ENCODE measurements at regions not wholly inside any gene's neighbourhood (a gene's known extent, or its start where the extent isn't known, plus 50 kb on each side); places are given as distances from the start of the nearest gene placed in this dataset.

- DNase-seq (ENCODE audit: low read depth, low spot score) = no peak
- Histone ChIP-seq H3K27me3 (ENCODE audit: insufficient read depth, insufficient read length) (no peaks in the 10 kb centered on the region), H3K9me3 (ENCODE audit: insufficient read depth, low read length) (no peaks in the 10 kb centered on the region), H3K4me3 (ENCODE audit: insufficient read length, low read depth) (no peak overlapping the region), H3K36me3 (ENCODE audit: insufficient read depth, insufficient read length, low read length) (no peaks in the 10 kb centered on the region), H3K9ac (ENCODE audit: insufficient read length, low read depth) (no peak overlapping the region), H3K4me1 (ENCODE audit: insufficient read depth, insufficient read length) (peaks cover 6% of the 10 kb centered on the region)
- TF ChIP-seq ZNF274 (IDR thresholded peaks at IDR 0.05; ENCODE audit: low read depth, low read length) (no peak), YY1 (IDR thresholded peaks at IDR 0.05; ENCODE audit: insufficient read depth, insufficient read length) (no peak), SUZ12 (IDR thresholded peaks at IDR 0.05; ENCODE audit: extremely low read depth, insufficient read depth, insufficient read length) (no peak)
These were observed 388.0 kb downstream of the PLPP3 start for GRCh38 chr1:56191369-56191768.

DNA sequence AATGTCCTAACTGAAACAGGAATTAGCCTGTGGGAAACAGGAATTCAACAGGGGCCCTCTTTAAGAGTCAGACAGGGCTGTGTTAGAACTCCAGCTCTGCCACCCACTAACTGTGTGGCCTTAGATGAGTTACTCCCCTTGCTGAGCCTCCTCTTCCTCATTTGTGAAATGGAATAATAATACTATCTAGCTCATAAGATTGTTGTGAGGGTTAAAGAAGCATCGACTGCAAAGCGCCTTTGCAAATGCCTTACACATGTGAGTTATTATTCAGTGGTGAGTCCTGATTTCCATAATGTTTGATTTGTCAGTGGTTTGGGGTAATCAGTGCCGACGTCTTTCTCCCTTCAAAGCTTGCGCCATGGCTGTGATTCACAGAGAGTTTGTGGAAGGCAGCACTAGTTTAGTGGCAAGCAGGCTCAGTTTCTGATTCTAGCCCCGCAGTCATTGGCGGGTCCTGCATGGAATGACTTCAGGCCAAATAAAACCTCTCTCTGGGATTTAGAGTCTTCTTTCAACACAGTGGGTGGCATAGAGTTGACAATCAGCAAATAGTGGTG, 388.5 kb downstream of the PLPP3 start:
- no peak for DNase-seq (ENCODE audit: low read depth, low spot score)
- TF ChIP-seq YY1 (IDR thresholded peaks at IDR 0.05; ENCODE audit: insufficient read depth, insufficient read length) (no peak), SUZ12 (IDR thresholded peaks at IDR 0.05; ENCODE audit: extremely low read depth, insufficient read depth, insufficient read length) (no peak), ZNF274 (IDR thresholded peaks at IDR 0.05; ENCODE audit: low read depth, low read length) (no peak)

DNA sequence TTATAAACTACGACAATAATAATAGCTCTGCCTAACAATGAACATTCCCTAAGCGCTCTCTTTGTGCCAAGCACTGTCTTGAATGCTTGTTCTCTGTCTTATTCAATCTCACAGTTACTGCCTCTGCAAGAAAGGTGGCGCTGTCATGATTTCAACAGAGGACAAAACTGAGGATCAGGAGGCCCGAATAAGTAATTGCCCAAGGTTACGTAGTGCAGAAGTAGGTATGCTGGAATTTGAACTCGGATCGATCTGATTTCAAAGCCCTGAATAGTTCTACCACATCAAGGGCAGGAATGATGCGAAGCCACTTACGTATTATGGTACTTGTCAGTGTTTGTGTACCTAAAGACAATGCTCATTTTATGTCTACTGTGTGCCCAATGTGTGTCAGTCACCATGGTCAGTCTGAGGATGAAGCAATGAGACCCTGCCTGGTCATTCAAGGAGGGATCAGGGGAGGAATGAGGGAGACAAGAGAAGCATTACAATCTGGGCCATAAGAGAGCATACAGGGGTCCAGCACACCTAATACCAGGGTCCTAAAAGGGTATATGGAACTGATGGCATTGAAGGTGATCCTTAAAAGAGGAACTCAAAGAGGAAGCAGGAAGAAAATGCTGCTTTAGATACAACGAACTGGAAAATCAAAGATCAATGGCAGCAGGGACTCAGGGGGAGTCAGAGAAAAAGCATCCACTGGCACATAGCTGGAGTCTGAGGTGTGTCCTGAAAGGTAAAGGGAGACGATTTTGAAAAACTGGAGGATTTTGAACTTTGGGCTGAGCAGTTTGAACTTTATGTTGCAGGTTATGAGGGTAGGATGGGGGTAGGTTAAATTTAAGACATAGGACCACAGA, 389.2 kb downstream of the PLPP3 start:
- no peak for DNase-seq (ENCODE audit: low read depth, low spot score)
- no peak overlapping the region for H3K4me3 ChIP-seq (ENCODE audit: insufficient read length, low read depth)
- no peaks in the 10 kb centered on the region for H3K27me3 ChIP-seq (ENCODE audit: insufficient read depth, insufficient read length)
- TF ChIP-seq YY1 (IDR thresholded peaks at IDR 0.05; ENCODE audit: insufficient read depth, insufficient read length) (no peak), SUZ12 (IDR thresholded peaks at IDR 0.05; ENCODE audit: extremely low read depth, insufficient read depth, insufficient read length) (no peak), ZNF274 (IDR thresholded peaks at IDR 0.05; ENCODE audit: low read depth, low read length) (no peak)
- peaks cover 6% of the 10 kb centered on the region for H3K4me1 ChIP-seq (ENCODE audit: insufficient read depth, insufficient read length)
- no peaks in the 10 kb centered on the region for H3K9me3 ChIP-seq (ENCODE audit: insufficient read depth, low read length)
- no peaks in the 10 kb centered on the region for H3K36me3 ChIP-seq (ENCODE audit: insufficient read depth, insufficient read length, low read length)
- H3K9ac ChIP-seq (ENCODE audit: insufficient read length, low read depth) = no peak overlapping the region

More for the DNA sequence above, 388.5 kb downstream of the PLPP3 start:
- H3K36me3 ChIP-seq (ENCODE audit: insufficient read depth, insufficient read length, low read length) = no peaks in the 10 kb centered on the region
- H3K4me3 ChIP-seq (ENCODE audit: insufficient read length, low read depth) = no peak overlapping the region
- peaks cover 6% of the 10 kb centered on the region for H3K4me1 ChIP-seq (ENCODE audit: insufficient read depth, insufficient read length)
- no peak overlapping the region for H3K9ac ChIP-seq (ENCODE audit: insufficient read length, low read depth)
- no peaks in the 10 kb centered on the region for H3K9me3 ChIP-seq (ENCODE audit: insufficient read depth, low read length)
- no peaks in the 10 kb centered on the region for H3K27me3 ChIP-seq (ENCODE audit: insufficient read depth, insufficient read length)

DNA sequence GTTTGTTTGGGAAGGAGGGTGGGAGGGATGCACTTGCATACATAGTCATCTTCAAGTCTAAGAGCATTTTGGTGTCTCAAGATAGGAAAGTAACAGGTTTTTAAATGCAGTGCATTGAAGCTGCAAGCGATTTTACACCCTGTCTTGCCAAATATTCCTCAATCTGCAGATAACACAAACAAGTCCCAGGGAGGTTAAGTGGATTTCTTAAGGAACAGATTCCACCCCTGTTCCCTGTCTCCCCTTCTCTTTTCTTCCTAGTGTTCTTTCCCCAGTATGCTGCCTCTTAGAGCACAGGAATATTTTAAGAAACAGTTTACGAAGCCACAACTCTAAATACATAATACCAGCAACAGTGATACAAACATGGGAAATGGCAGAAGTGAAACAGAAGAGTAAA, 389.9 kb downstream of the PLPP3 start:
- Histone ChIP-seq H3K27me3 (ENCODE audit: insufficient read depth, insufficient read length) (no peaks in the 10 kb centered on the region), H3K9ac (ENCODE audit: insufficient read length, low read depth) (no peak overlapping the region), H3K9me3 (ENCODE audit: insufficient read depth, low read length) (no peaks in the 10 kb centered on the region), H3K4me1 (ENCODE audit: insufficient read depth, insufficient read length) (peaks cover 6% of the 10 kb centered on the region), H3K36me3 (ENCODE audit: insufficient read depth, insufficient read length, low read length) (no peaks in the 10 kb centered on the region), H3K4me3 (ENCODE audit: insufficient read length, low read depth) (no peak overlapping the region)
- DNase-seq (ENCODE audit: low read depth, low spot score) = no peak
- TF ChIP-seq YY1 (IDR thresholded peaks at IDR 0.05; ENCODE audit: insufficient read depth, insufficient read length) = no peak
- no peak for TF ChIP-seq ZNF274 (IDR thresholded peaks at IDR 0.05; ENCODE audit: low read depth, low read length)
- TF ChIP-seq SUZ12 (IDR thresholded peaks at IDR 0.05; ENCODE audit: extremely low read depth, insufficient read depth, insufficient read length) = no peak

DNA sequence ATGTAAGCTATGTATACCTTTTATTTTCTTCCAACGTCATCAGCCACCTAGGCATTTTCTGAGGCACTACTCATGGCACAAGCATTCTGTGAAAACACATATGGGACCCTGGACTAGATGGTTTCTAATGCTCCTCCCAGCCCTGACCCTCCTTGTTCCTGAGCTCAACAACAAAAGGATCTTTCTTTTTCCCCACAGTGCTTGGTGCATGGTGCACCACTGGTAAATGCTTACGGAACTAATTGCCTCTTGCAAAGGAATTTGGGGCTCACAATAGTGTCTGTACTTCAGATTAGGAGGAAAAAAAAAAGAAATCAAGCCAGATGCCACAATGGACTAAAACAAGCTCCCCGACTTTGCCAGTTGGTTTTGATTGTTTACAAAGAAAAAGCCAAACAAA, 390.5 kb downstream of the PLPP3 start:
- Histone ChIP-seq H3K27me3 (ENCODE audit: insufficient read depth, insufficient read length) (no peaks in the 10 kb centered on the region), H3K9ac (ENCODE audit: insufficient read length, low read depth) (no peak overlapping the region), H3K36me3 (ENCODE audit: insufficient read depth, insufficient read length, low read length) (no peaks in the 10 kb centered on the region), H3K4me1 (ENCODE audit: insufficient read depth, insufficient read length) (peaks cover 6% of the 10 kb centered on the region), H3K4me3 (ENCODE audit: insufficient read length, low read depth) (no peak overlapping the region), H3K9me3 (ENCODE audit: insufficient read depth, low read length) (no peaks in the 10 kb centered on the region)
- TF ChIP-seq SUZ12 (IDR thresholded peaks at IDR 0.05; ENCODE audit: extremely low read depth, insufficient read depth, insufficient read length) (no peak), ZNF274 (IDR thresholded peaks at IDR 0.05; ENCODE audit: low read depth, low read length) (no peak)
- no peak for DNase-seq (ENCODE audit: low read depth, low spot score)

GRCh38 chr1:56188221-56188620, 391.1 kb downstream of the PLPP3 start:
- no peaks in the 10 kb centered on the region for H3K9me3 ChIP-seq (ENCODE audit: insufficient read depth, low read length)
- H3K9ac ChIP-seq (ENCODE audit: insufficient read length, low read depth) = no peak overlapping the region
- H3K4me3 ChIP-seq (ENCODE audit: insufficient read length, low read depth) = no peak overlapping the region
- no peak for DNase-seq (ENCODE audit: low read depth, low spot score)
- peaks cover 6% of the 10 kb centered on the region for H3K4me1 ChIP-seq (ENCODE audit: insufficient read depth, insufficient read length)
- no peaks in the 10 kb centered on the region for H3K36me3 ChIP-seq (ENCODE audit: insufficient read depth, insufficient read length, low read length)
- TF ChIP-seq SUZ12 (IDR thresholded peaks at IDR 0.05; ENCODE audit: extremely low read depth, insufficient read depth, insufficient read length) (no peak), ZNF274 (IDR thresholded peaks at IDR 0.05; ENCODE audit: low read depth, low read length) (no peak), YY1 (IDR thresholded peaks at IDR 0.05; ENCODE audit: insufficient read depth, insufficient read length) (no peak)
- H3K27me3 ChIP-seq (ENCODE audit: insufficient read depth, insufficient read length) = no peaks in the 10 kb centered on the region

DNA sequence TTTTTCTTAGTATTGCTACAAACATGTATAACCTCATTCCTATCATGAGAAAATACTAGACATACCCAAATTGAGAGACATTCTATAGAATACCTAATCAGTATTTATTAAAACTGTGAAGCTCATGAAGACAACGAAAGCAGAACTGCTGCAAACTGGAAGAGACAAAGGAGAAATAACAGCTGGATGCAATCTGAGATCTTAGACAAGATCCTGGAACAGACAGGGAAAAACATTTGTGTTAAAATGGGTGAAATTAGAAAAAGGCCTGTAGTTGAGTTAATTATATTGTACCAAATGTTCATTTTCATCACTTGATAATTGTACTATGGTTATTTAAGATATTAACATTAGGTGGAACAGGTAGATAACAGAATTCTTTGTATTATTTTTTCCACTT, 392.0 kb downstream of the PLPP3 start:
- no peak for DNase-seq (ENCODE audit: low read depth, low spot score)
- Histone ChIP-seq H3K4me1 (ENCODE audit: insufficient read depth, insufficient read length) (peaks cover 6% of the 10 kb centered on the region), H3K9ac (ENCODE audit: insufficient read length, low read depth) (no peak overlapping the region), H3K27me3 (ENCODE audit: insufficient read depth, insufficient read length) (no peaks in the 10 kb centered on the region), H3K36me3 (ENCODE audit: insufficient read depth, insufficient read length, low read length) (no peaks in the 10 kb centered on the region), H3K4me3 (ENCODE audit: insufficient read length, low read depth) (no peak overlapping the region), H3K9me3 (ENCODE audit: insufficient read depth, low read length) (no peaks in the 10 kb centered on the region)
- no peak for TF ChIP-seq ZNF274 (IDR thresholded peaks at IDR 0.05; ENCODE audit: low read depth, low read length)
- TF ChIP-seq YY1 (IDR thresholded peaks at IDR 0.05; ENCODE audit: insufficient read depth, insufficient read length) = no peak

All from NT2/D1 (cell line).